GM19452 (cell line): ENCODE measurements at regions not wholly inside any gene's neighbourhood (a gene's known extent, or its start where the extent isn't known, plus 50 kb on each side); places are given as distances from the start of the nearest gene placed in this dataset.
"Not testable (repeated sequence)": the region's sequence is repeated elsewhere in the genome, so short reads cannot be mapped to it uniquely, and the experiment has no call there.

ENCODE experiments used
- ATAC-seq: cut with Tn5 transposase; IDR thresholded peaks from one replicate; pipeline ENCODE4 v1.9.1; 2021; ENCODE audit not compliant: unreplicated experiment

DNA sequence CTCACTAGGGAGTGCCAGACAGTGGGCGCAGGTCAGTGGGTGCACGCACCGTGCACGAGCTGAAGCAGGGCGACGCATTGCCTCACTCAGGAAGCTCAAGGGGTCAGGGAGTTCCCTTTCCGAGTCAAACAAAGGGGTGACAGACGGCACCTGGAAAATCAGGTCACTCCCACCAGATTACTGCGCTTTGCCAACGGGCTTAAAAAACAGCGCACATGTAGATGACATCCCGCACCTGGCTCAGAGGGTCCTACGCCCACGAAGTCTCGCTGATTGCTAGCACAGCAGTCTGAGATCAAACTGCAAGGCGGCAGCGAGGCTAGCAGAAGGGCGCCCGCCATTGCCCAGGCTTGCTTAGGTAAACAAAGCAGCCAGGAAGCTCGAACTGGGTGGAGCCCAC, 428.5 kb upstream of the SLC39A10 start:
- ATAC-seq: not testable (repeated sequence)

DNA sequence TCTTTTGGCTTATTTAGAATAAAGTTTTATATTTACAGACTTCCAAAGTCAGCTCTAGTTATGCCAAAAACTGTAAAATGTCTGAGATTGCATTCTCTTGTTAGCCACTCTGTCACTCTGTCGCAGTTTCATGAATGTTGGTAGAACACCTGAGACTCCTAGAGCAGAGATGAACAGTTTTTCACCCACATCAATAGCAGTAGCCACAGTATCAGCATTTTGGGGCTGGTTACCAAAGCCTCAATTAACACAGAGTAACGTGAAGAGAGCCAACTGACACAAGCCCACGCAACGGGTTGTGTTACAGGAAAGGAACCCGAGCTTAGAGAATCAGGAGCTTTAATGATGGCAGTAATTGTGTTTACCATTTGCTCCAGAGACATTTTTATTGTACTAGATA, 443.0 kb upstream of the SLC39A10 start:
- ATAC-seq: no peak

DNA sequence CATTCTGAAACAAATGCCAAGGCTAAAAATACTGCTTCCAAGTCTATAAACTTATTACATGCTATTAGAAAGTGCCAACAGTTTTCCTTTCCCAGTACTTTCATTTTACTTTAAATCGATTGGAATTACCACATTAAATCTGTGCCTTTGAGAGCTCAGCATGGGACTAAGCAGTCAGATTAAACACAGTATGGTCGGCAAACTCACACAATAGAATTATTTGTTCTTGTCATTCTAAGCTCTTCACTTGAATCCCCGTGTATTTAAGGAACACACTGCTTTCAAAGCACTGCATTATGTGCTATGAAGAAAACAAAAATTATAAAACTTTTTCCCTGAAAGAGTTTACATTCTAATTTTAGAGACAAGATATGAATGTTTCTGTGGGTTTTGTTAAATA, 444.4 kb upstream of the SLC39A10 start:
- ATAC-seq: no peak

DNA sequence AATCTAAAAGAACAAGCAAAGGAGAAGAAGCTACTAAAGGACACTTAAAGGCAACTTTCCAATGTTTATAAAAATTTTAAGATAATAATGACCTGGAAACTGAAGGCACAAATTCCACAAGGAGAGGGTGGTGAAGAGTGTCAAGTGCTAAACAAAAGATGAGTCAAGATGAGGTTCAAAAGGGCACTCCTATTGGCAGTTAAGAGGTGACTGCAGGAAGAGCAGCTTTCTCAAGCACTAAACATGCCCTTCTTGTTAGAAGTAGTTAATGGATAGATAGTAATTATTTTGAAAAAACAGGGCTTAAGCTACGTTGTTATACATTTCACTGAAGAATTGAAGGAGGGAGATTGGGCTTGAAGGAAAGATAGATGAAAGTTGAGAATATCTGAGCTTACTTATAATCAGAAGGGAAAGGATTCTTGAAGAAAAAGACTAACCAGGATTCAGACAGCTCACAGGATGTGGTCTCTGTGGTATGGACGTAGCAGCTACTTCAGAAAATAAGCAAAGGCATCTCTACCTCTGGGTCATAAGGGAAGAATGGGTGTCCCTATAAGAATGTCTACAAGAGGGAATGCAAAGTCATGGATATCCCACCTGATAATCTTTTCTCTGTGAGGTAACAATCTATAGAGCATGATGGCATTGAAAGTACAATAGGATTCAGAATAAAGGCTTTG, 454.7 kb upstream of the SLC39A10 start:
- no peak for ATAC-seq

DNA sequence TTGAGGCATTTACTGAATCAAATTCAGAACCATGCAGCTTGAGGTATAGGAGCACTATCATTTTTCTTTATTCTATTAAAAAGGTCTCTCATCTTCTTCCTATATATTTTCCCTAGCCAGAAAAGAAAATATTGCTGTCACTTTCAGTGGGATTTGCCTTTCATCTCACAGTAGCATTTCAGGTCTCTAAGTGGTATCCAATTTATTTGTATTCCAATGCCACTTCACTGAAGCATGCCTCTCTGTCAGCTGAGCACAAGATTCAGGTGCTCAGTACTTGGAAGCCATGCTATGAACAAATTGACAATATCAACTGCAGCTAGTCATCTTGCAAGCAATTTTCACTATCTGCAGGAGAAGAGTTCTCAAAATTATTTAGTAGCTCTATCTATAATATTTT, 457.2 kb upstream of the SLC39A10 start:
- no peak for ATAC-seq

DNA sequence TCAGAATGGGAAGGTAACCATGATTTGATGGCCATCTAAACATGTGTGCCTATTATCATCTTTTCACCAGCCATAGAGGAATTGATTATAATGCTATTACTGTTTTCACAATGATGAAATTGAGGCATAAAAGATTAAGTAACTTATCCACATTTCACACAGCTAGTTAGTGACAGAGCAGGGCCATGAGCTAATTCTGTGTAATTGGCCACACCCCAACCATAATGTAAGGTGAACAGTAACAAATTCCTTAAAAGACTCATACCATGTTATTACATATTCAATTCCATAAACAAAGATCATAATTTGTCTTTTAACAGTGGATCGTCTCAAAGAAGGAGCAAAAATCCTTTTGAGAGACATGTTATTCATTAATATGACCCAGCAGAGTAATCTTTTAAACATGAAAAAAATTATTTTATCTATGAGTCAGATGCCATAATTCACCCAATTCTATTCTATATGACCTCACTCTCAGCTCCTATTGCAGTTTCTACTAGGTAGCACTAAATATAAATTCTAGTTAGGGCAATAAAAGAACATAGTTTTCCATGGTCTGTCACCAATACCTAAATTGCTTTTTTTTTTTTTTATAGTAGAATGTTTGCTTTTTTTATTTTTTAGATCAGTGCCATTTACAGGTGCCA, 475.8 kb upstream of the SLC39A10 start:
- ATAC-seq: no peak

DNA sequence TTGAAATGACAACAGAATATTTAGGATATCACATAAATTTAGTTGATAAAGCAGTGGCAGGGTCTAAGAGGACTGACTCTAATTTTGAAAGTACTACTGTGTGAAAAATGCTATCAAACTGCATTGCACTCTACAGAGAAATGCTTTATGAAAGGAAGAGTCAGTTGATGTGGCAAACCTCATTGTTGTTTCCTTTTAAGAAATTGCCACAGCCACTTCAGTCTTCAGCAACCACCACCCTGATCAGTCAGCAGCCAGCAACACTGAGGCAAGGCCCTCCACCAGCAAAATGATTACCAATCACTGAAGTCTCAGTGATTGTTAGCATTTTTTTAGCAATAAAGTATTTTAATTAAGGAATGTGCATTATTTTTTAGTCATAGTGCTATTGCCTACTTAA, 488.7 kb upstream of the SLC39A10 start:
- no peak for ATAC-seq

DNA sequence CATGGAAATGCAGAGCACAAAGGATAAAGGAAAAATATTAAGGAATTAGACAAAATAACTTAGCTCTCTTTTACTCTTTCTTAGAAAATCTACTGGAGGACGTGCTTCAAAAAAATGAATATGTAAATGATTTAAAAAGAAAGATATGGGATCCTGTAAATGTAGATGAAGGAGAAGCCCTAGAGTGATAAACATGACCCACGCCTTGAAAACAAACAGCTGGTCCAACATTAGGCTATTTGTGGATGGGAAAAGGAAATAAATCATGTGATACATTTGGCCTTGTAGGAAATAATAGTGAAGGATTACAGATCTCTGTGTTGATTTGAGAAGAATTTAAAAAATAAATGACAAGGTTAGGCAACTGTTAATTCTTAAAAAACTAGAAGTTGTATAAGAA, 492.1 kb upstream of the SLC39A10 start:
- no peak for ATAC-seq

DNA sequence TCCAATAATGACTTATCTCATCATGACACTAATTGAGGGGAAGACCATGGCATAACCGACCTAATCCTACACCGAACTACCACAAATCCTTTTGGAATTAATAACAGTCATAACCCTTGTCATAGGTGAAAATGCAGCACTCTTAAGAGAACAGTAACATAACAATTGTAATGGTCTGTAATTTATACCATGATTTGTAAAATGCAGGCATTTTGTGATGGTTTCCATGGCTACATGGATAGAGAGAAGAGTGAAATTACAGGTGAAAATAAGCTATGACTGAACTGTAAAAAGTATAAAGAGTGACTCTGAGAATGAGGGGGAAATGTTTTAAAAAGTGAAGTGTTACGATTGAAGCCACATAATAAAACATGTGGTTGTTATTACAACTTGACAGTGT, 494.1 kb upstream of the SLC39A10 start:
- no peak for ATAC-seq

DNA sequence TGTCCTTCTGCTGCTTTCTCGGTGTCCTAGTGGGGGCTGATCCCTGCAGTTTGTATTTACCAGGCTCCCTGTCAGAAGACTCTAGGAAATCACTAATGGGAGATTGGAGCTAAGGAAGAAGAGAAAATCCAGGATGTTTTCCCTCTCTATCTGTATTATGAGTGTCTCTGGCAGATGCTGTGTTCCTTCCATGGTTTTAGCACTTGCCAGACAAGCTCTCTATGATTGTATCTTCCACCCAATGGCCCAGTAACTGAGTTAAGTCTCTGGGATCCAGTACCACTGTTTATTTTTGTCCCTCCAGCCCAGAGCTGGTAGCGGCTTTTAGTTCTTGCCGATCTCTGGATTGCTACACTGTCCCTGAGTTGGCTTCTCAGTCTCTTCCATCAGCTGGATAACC, 494.8 kb upstream of the SLC39A10 start:
- ATAC-seq: no peak

DNA sequence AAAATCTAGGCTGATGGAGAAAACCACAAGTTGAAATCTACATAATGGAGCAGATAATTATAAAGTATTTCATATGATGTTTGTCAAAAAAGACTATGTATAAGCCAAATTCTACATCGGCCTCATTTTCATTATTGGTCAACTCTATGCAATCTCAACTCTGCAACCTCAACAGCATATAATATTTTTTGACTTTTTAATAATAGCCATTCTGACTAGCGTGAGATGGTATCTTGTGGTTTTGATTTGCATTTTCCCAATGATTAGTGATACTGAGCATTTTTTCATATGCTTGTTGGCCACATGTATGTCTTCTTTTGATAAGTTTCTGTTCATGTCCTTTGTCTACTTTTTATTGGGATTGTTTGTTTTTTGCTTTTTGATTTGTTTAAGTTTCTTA, 496.1 kb upstream of the SLC39A10 start:
- ATAC-seq: no peak

DNA sequence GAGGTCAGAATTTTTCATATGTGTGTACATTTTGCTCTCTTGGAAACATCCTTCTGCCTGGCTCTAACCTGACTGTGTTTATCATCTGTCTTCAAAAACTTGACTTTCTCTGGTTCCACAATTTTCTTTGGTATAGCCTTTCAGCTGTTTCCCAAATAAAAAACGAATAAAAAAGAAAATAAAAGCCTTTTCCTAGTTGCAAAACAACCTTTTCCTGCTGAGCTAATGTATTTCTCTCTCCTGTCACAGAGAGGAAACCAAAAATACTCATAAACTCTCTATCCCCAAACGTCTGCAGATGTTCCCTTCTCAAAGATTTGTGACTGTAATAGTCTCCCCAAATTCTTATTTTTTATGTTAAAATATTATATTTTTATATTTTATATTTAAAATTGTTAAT, 505.3 kb upstream of the SLC39A10 start:
- no peak for ATAC-seq

DNA sequence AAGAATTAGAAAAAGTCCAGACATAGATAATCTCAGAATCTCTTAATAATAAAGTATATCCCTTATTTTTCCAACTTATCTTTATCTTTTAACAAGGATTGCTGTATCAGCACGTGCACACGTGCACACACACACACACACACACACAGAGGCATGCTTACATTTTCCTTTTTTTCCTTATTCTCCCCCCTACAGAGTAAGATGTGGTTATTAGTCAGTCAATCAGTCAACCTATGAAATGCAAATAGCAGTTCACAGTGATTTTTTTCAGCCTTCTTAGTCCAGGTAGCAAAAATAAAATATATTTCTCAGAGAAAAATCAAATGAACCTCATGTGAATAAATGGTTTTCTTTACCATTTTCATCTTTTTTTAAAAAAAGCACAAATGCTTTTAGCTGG, 506.2 kb upstream of the SLC39A10 start:
- no peak for ATAC-seq

DNA sequence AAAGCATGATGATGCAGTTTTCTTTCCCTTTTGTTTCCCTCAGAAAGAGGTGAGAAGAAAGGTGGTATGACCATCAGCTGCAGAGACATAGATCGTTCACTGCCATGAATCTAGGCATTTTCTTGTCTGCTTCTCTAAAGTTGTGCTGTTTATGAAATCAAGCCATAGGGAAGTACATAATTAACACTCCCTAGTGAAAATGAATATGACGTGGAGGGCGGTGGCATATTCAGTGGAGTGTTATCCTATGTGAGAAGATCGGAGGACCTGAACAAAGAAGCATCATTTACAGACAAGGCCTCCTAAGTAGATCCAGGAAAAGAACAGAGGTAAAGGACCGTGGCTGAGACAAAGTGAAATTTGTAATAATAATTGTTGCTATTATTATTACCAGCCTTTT, 509.0 kb upstream of the SLC39A10 start:
- no peak for ATAC-seq

DNA sequence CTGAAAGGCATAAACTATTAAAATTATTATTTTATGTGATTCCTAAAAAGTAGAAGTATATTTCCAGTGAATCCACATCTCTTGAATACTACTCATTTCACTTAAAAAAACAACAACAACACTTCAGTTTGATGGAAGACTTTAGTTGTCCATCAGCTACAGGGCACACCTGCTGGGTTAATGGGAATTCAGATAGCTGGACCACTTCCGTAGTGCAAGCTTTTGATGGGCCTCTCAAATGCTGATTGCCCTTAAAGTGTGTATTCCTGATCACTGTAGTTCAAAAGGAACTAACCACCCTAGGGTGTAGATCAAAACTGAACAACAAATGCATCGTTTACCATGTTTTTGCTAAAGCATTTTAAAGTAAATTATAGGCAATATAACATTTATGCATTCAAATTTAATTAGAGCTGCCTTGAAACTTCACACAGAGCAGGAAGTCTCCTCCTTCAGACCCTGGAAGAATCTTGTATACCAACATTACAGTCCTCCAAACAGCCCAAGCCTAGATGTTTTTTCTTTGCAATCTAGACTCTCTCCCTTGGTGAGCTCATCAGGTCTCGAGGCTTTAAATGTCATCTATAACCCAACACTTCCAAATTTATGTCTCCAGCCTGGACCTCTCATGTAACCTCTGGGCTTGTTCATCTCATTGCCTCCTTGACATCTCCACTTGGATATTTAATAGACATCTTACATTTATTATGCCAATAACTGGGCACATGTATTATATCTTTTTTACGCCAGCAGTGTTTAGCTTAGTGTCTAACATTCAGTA, 510.1 kb upstream of the SLC39A10 start:
- ATAC-seq: no peak

DNA sequence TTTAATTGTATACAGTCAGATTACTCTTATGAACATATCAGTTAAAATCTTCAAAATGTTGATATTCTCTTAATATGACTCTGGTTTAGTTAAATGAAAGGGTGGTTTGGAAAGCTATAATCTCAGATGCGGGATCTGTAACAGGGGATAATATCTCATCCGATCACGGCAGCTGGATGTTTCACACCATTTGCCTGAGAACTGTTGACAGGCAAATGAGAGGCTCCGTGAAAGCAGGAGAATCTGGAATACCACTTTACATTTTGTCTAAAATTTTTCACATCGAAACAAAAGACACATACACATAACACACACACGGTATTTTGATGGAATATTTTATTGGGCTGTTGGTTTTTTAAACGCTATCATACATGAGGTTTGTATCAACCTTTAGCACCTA, 518.6 kb upstream of the SLC39A10 start:
- ATAC-seq: no peak

DNA sequence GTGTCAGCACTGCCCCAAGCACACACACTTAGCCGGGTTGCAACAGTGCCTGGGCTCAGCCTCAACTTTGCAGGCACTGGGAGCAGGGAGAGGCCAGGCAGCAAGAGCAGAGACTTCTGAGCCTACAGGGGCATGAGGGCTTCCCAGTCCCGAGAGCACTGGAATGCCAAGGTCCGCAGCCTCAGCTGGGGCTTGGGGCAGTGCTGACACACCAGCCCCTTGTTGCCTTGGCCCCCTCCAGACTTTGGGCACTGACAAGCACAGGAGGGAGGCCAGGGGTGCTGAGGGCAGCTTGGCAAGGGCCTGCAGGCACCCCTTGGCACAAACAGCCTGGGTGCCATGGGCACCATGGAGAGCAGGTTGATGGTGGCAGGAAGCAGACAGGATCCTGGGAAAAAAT, 531.1 kb upstream of the SLC39A10 start:
- not testable (repeated sequence) for ATAC-seq

DNA sequence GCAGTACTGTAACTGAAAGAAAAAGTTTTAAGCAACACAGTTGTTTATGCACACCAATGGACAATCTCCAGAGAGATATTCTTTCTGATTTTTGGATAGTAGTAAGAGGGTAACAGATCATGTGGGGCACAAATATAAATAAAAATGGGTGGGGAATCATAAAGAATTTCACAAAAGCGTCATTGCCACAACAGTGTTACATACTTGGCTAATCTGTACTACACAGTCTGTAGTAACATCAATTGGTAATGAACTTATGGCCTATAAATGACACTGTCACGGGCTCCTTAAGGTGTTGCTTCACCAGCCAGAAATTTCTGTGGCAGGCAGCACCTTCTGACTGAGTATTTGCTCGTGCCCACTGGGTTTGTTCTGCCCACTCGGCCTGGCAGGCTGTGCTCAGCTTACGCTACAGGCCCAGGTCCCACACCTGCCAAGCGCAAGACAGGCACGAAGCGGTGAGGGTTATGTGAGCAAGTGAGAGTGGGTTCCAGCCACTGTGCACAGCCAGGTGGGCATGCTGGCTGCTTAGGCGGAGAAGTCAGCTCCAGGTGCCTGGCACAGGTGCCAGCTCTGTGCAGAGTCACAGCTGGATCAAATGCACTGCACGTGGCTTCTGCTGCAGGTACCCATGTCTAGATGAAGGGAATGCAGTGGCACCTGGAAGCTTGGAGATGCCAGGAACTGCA, 532.5 kb upstream of the SLC39A10 start:
- no peak for ATAC-seq

DNA sequence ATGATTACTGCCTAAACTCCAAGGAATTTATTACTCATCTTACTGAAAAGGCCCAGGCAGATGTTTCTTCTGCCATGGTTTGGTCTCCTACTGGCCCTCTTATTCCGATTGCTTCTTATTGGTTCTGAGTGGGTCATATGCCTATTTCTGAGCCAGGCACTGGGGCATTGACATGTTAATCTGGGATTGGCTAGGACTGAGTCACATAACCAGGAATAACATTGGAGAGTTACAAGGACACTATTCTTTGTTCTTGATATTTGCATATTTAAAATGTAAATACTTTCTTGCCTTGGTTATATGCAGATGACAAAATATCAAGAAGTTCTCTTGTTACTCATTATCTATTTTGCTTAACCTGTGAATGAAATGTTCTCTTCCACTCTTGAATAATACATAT, 534.4 kb upstream of the SLC39A10 start:
- ATAC-seq: no peak

DNA sequence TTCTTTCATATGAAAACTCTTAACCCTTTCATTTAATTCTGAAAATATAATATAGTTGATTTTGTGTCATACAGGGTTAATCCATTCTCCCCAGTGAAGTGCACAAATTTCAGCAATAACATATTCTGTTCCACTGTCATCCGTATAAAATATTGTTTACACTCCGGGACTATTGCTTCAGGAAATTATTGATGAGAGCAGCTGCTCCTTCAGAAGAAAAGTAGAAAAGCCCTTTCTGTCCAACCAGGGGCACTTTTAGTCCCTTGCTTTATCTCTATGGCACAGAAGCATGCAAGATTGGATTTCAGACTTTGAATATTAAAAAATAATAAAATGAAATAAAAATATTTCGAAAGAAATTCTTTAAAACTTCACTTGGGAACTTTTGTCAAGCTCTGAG, 535.7 kb upstream of the SLC39A10 start:
- ATAC-seq: no peak

DNA sequence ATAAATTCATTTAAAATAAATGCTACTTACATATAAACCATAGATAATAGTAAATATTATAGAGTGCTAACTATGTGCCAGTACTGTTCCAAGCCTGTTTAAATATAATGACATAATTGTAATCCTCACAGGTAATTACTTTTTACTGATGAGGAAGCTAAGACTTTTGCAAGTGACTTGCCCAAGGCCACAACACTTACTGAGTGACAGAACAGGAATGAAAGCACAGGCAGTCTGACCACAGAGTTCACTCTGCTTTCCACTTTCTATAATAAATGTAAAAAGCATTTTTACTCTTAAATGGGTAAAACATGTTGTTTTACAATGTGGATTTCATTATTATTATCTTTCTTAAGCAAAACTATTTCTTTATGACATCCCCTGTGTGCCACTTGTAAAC, 537.8 kb upstream of the SLC39A10 start:
- no peak for ATAC-seq

DNA sequence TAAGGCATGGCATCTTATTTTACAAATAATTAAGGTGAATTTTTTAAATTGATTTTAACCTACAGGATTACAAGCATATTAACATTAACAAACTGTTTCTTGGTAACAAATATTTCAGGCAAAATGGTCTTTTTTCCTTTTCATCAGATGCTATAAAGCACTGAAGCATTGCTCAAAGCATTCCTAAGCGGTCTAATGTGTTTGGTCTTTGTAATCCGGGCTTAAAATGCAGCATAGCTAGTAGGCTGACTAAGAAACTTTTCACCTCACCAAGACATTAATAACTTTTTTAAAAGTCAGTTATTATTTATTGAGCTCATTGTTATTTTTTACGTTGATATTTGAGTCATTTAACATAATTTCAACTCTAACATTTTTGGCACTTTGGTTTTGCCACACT, 538.8 kb upstream of the SLC39A10 start:
- ATAC-seq: no peak
